ENCODE measurements at regions not wholly inside any gene's neighbourhood (a gene's known extent, or its start where the extent isn't known, plus 50 kb on each side); places are given as distances from the start of the nearest gene placed in this dataset.
"Not testable (repeated sequence)": the region's sequence is repeated elsewhere in the genome, so short reads cannot be mapped to it uniquely, and the experiment has no call there.

DNA sequence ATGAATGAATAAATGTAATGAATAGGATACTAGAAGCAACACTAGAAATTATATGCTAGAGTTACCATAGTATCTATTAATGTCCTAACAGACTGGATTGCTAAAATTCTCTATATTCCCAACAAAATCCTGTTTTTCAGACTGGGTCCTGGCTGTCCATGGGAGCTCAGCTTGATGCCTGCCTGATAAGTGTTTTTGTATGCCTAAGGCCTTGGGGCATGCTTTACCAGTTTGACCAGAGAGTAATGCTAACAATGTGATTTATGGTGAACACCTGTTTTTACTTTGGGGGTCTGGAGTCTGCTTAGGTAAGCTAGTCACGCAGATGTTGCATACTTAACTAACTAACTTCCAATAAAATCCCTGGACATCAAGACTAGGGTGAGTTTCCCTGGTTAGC, 318.8 kb upstream of the DEPDC1 start (continued):
- TF ChIP-seq, protein P1, sequence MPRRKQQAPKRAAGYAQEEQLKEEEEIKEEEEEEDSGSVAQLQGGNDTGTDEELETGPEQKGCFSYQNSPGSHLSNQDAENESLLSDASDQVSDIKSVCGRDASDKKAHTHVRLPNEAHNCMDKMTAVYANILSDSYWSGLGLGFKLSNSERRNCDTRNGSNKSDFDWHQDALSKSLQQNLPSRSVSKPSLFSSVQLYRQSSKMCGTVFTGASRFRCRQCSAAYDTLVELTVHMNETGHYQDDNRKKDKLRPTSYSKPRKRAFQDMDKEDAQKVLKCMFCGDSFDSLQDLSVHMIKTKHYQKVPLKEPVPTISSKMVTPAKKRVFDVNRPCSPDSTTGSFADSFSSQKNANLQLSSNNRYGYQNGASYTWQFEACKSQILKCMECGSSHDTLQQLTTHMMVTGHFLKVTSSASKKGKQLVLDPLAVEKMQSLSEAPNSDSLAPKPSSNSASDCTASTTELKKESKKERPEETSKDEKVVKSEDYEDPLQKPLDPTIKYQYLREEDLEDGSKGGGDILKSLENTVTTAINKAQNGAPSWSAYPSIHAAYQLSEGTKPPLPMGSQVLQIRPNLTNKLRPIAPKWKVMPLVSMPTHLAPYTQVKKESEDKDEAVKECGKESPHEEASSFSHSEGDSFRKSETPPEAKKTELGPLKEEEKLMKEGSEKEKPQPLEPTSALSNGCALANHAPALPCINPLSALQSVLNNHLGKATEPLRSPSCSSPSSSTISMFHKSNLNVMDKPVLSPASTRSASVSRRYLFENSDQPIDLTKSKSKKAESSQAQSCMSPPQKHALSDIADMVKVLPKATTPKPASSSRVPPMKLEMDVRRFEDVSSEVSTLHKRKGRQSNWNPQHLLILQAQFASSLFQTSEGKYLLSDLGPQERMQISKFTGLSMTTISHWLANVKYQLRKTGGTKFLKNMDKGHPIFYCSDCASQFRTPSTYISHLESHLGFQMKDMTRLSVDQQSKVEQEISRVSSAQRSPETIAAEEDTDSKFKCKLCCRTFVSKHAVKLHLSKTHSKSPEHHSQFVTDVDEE (CRISPR knock-in tag; IDR thresholded peaks at IDR 0.05), result no peak
- no peak for TF ChIP-seq CSDC2 (CRISPR knock-in tag; IDR thresholded peaks at IDR 0.05)
- no peak for TF ChIP-seq RARB (CRISPR knock-in tag; IDR thresholded peaks at IDR 0.05)
- TF ChIP-seq TOX (CRISPR knock-in tag; IDR thresholded peaks at IDR 0.05; ENCODE audit: borderline replicate concordance), result no peak
- TF ChIP-seq, protein P2, sequence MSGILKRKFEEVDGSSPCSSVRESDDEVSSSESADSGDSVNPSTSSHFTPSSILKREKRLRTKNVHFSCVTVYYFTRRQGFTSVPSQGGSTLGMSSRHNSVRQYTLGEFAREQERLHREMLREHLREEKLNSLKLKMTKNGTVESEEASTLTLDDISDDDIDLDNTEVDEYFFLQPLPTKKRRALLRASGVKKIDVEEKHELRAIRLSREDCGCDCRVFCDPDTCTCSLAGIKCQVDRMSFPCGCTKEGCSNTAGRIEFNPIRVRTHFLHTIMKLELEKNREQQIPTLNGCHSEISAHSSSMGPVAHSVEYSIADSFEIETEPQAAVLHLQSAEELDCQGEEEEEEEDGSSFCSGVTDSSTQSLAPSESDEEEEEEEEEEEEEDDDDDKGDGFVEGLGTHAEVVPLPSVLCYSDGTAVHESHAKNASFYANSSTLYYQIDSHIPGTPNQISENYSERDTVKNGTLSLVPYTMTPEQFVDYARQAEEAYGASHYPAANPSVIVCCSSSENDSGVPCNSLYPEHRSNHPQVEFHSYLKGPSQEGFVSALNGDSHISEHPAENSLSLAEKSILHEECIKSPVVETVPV (CRISPR knock-in tag; IDR thresholded peaks at IDR 0.05), result no peak
- TF ChIP-seq SNAI2 (CRISPR knock-in tag; IDR thresholded peaks at IDR 0.05), result no peak
- no peak for TF ChIP-seq TCF4 (CRISPR knock-in tag; IDR thresholded peaks at IDR 0.05; ENCODE audit: borderline replicate concordance)
- TF ChIP-seq OSR1 (CRISPR knock-in tag; IDR thresholded peaks at IDR 0.05), result no peak

DNA sequence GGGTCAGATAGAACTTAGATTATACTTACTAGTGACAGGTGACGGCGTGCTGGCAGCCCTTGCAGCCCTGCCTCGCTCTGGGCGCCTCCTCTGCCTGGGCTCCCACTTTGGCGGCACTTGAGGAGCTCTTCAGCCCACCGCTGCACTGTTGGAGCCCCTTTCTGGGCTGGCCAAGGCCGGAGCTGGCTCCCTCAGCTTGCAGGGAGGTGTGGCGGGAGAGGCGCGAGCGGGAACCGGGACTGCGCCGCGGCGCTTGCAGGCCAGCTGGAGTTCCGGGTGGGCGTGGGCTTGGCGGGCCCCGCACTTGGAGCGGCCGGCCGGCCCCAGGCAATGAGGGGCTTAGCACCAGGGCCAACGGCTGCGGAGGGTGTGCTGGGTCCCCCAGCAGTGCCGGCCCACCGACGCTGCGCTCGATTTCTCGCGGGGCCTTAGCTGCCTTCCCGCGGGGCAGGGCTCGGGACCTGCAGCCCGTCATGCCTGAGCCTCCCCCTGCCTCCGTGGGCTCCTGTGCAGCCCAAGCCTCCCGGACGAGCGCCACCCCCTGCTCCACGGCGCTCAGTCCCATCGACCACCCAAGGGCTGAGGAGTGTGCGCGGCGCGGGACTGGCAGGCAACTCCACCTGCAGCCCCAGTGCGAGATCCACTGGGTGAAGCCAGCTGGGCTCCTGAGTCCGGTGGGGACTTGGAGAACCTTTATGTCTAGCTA, 320.8 kb upstream of the DEPDC1 start:
- not testable (repeated sequence) for ATAC-seq

GRCh38 chr1:68819190-68819829, 322.4 kb upstream of the DEPDC1 start:
- ATAC-seq, result peak; percentile 39; the same call in 1 of the 3 replicates

DNA sequence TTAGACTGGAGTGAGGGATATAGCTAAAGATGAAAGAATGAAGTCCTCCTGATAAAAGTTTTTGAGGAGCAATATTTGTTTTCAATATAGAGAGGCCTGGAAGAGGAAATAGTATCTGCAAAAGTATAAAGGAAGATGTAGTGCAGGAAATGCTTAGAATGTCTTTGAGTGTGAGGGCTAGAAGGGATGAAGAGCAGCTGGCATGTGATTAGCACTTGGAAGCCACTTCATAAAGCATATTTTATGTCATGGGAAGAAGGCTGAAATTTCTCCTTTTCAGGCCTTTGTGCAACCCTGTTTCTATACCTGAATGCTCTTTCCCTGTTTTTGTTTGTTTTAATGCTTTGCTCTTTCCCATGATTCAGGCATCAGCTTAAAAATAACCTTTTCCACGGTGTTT, 323.3 kb upstream of the DEPDC1 start:
- no peak for TF ChIP-seq CREB5 (CRISPR knock-in tag; IDR thresholded peaks at IDR 0.05; ENCODE audit: low read depth)
- TF ChIP-seq, protein P2 (CRISPR knock-in tag; IDR thresholded peaks at IDR 0.05), result no peak
- no peak for TF ChIP-seq BACH2 (CRISPR knock-in tag; IDR thresholded peaks at IDR 0.05; ENCODE audit: borderline replicate concordance)
- TF ChIP-seq ARNTL (CRISPR knock-in tag; IDR thresholded peaks at IDR 0.05; ENCODE audit: borderline replicate concordance, low read depth), result no peak
- no peak for TF ChIP-seq OSR1 (CRISPR knock-in tag; IDR thresholded peaks at IDR 0.05)
- TF ChIP-seq ZC3H10 (CRISPR knock-in tag; IDR thresholded peaks at IDR 0.05), result no peak
- TF ChIP-seq ZFP30 (CRISPR knock-in tag; IDR thresholded peaks at IDR 0.05), result no peak
- no peak for TF ChIP-seq RARB (CRISPR knock-in tag; IDR thresholded peaks at IDR 0.05)
- no peak for TF ChIP-seq CSDC2 (CRISPR knock-in tag; IDR thresholded peaks at IDR 0.05)
- no peak for TF ChIP-seq POU6F1 (CRISPR knock-in tag; IDR thresholded peaks at IDR 0.05; ENCODE audit: borderline replicate concordance, low read depth)
- TF ChIP-seq, protein P1 (CRISPR knock-in tag; IDR thresholded peaks at IDR 0.05), result no peak
- no peak for TF ChIP-seq ZNF8 (CRISPR knock-in tag; IDR thresholded peaks at IDR 0.05)
- no peak for TF ChIP-seq TCF4 (CRISPR knock-in tag; IDR thresholded peaks at IDR 0.05; ENCODE audit: borderline replicate concordance)
- ATAC-seq, result no peak

More at GRCh38 chr1:68819190-68819829, 322.4 kb upstream of the DEPDC1 start:
- TF ChIP-seq ZNF565 (CRISPR knock-in tag; conservative IDR thresholded peaks at IDR 0.05; ENCODE audit: low read depth), result no peak
- TF ChIP-seq ZNF8 (CRISPR knock-in tag; IDR thresholded peaks at IDR 0.05), result peak; percentile 81
- TF ChIP-seq ZNF70 (CRISPR knock-in tag; IDR thresholded peaks at IDR 0.05), result no peak
